Neural crest cell (in vitro differentiated cells): ENCODE measurements at regions not wholly inside any gene's neighbourhood (a gene's known extent, or its start where the extent isn't known, plus 50 kb on each side); places are given as distances from the start of the nearest gene placed in this dataset.

Source experiments
- DNase-seq: peaks from one replicate; pipeline ENCODE4 v3.0.0; 2021; ENCODE audit warnings: low read depth, mixed read lengths, low spot score
- H3K27ac Mint-ChIP-seq: one replicate; pipeline ENCODE4 v1.8.0; 2021; ENCODE audit warnings: mild to moderate bottlenecking, mixed read lengths; ENCODE audit not compliant: unreplicated experiment
- H3K27me3 Mint-ChIP-seq: 2 replicates; pipeline ENCODE4 v1.8.0; 2021; ENCODE audit warnings: low read depth, mild to moderate bottlenecking, mixed read lengths
- H3K36me3 Mint-ChIP-seq: 2 replicates; pipeline ENCODE4 v1.8.0; 2021; ENCODE audit warnings: low read depth, mild to moderate bottlenecking, mixed read lengths
- H3K4me1 Mint-ChIP-seq: 2 replicates; pipeline ENCODE4 v1.8.0; 2021; ENCODE audit warnings: mixed read lengths
- H3K4me3 Mint-ChIP-seq: one replicate; pipeline ENCODE4 v1.8.0; 2021; ENCODE audit warnings: mild to moderate bottlenecking, mixed read lengths
- H3K9me3 Mint-ChIP-seq: 2 replicates; pipeline ENCODE4 v1.8.0; 2021; ENCODE audit warnings: mixed read lengths
- TF ChIP-seq, protein P1 (sequence below): fragments of 200-600 bp; sonication (generic); conservative IDR thresholded peaks from 2 replicates; pipeline ENCODE4 v1.5.0; 2021; ENCODE audit warnings: antibody characterized with exemption, mild to moderate bottlenecking

- H3K4me3 Mint-ChIP-seq, result no peak overlapping the region
- H3K4me1 Mint-ChIP-seq, result no peaks in the 10 kb centered on the region
- peaks cover 3% of the 10 kb centered on the region for H3K9me3 Mint-ChIP-seq
- TF ChIP-seq, protein P1, sequence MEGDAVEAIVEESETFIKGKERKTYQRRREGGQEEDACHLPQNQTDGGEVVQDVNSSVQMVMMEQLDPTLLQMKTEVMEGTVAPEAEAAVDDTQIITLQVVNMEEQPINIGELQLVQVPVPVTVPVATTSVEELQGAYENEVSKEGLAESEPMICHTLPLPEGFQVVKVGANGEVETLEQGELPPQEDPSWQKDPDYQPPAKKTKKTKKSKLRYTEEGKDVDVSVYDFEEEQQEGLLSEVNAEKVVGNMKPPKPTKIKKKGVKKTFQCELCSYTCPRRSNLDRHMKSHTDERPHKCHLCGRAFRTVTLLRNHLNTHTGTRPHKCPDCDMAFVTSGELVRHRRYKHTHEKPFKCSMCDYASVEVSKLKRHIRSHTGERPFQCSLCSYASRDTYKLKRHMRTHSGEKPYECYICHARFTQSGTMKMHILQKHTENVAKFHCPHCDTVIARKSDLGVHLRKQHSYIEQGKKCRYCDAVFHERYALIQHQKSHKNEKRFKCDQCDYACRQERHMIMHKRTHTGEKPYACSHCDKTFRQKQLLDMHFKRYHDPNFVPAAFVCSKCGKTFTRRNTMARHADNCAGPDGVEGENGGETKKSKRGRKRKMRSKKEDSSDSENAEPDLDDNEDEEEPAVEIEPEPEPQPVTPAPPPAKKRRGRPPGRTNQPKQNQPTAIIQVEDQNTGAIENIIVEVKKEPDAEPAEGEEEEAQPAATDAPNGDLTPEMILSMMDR, result no peak
- no peaks in the 10 kb centered on the region for H3K36me3 Mint-ChIP-seq
- no peak for DNase-seq
- no peaks in the 10 kb centered on the region for H3K27me3 Mint-ChIP-seq
- no peak overlapping the region for H3K27ac Mint-ChIP-seq
Observed at GRCh38 chr7:136166521-136166920, 189.4 kb upstream of the MTPN start.

GRCh38 chr7:136163340-136163801, 186.2 kb upstream of the MTPN start:
- no peaks in the 10 kb centered on the region for H3K4me1 Mint-ChIP-seq
- no peaks in the 10 kb centered on the region for H3K27me3 Mint-ChIP-seq
- DNase-seq, result no peak
- H3K4me3 Mint-ChIP-seq, result no peak overlapping the region
- TF ChIP-seq, protein P1, result no peak
- peaks cover 3% of the 10 kb centered on the region for H3K9me3 Mint-ChIP-seq
- no peak overlapping the region for H3K27ac Mint-ChIP-seq
- H3K36me3 Mint-ChIP-seq, result no peaks in the 10 kb centered on the region

DNA sequence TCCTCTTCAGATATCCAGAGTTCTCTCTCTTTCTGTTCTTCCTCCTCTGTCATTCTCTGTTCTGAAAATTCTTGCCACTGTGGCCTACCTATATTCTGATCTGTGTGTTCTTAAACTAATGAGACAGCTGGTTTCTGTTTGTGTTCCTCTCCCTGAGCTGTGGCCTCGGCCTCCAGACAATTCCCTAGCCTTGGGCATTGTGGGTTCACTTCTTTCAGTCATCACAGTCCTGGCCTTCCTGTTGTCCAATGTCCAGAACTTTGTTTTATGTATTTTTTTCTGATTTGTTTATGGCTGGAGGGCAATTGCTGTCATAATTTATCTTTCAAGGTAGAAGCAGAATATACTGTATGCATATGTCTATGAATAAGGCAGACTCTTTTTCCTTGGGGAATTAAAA, 173.2 kb upstream of the MTPN start:
- Mint-ChIP-seq H3K4me1 (no peaks in the 10 kb centered on the region), H3K27me3 (no peaks in the 10 kb centered on the region), H3K4me3 (no peak overlapping the region), H3K36me3 (no peaks in the 10 kb centered on the region), H3K27ac (peak overlapping the region; percentile 66), H3K9me3 (no peaks in the 10 kb centered on the region)
- TF ChIP-seq, protein P1, result no peak
- DNase-seq, result no peak

- no peak overlapping the region for H3K27ac Mint-ChIP-seq
- H3K9me3 Mint-ChIP-seq, result no peaks in the 10 kb centered on the region
- no peak overlapping the region for H3K4me3 Mint-ChIP-seq
- TF ChIP-seq, protein P1, result no peak
- no peaks in the 10 kb centered on the region for H3K27me3 Mint-ChIP-seq
- no peak for DNase-seq
- H3K4me1 Mint-ChIP-seq, result no peaks in the 10 kb centered on the region
- H3K36me3 Mint-ChIP-seq, result no peaks in the 10 kb centered on the region
Observed at GRCh38 chr7:136148920-136149319, 171.8 kb upstream of the MTPN start.

DNA sequence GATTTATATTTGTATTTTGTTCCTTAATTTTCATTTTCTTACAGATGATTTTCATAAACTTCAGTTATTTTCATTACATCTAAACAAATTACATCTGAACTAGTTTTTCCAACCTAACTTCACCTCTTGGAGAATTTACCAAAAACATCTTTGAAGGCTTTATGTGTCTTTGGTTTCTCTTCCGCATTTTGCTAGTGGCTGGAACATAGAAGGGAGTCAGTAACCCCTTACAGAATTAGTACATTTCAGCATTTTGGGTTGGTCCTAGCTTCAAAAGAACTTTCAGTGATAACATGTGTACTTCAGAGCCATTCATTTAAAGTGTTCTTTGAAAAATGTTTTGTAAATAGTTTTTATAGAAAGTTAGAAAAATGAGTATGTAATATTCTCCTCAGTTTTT, 169.8 kb upstream of the MTPN start:
- Mint-ChIP-seq H3K36me3 (no peaks in the 10 kb centered on the region), H3K27ac (no peak overlapping the region), H3K9me3 (no peaks in the 10 kb centered on the region), H3K4me3 (no peak overlapping the region), H3K27me3 (no peaks in the 10 kb centered on the region), H3K4me1 (no peaks in the 10 kb centered on the region)
- DNase-seq, result no peak
- TF ChIP-seq, protein P1, result no peak

DNA sequence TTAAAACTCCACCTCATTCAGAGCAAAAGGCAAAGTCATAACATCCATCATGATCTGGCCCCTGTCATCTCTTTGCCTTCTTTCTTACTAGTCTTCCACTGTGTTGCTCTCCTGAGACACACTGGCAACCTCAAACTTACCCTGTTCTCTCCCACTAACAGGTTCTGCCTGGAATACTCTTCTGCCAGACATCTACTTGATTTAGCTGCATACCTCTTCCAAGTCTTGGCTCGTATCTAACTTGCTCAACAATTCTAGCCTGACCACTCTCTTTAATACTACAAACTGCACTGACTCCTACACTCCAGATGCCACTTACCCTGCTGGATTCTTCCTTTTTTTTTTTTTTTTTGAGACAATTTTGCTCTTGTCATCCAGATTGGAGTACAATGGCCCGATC, 167.0 kb upstream of the MTPN start:
- Mint-ChIP-seq H3K27me3 (no peaks in the 10 kb centered on the region), H3K4me1 (peaks cover 6% of the 10 kb centered on the region), H3K9me3 (no peaks in the 10 kb centered on the region), H3K36me3 (no peaks in the 10 kb centered on the region), H3K27ac (no peak overlapping the region), H3K4me3 (no peak overlapping the region)
- DNase-seq, result no peak
- TF ChIP-seq, protein P1, result no peak
